Stimulated activated CD8-positive, alpha-beta memory T cell treated with anti-CD3 and anti-CD28 coated beads, Interleukin-2, amount 100 ng/mL, for 1 hour (primary cell): ENCODE measurements at regions not wholly inside any gene's neighbourhood (a gene's known extent, or its start where the extent isn't known, plus 50 kb on each side); places are given as distances from the start of the nearest gene placed in this dataset.

Experiments
- DNase-seq, 2 donors: peaks; one replicate each; pipeline ENCODE4 v3.0.0-alpha.2; 2020; ENCODE audit warnings: low read depth in 2 of 2

DNA sequence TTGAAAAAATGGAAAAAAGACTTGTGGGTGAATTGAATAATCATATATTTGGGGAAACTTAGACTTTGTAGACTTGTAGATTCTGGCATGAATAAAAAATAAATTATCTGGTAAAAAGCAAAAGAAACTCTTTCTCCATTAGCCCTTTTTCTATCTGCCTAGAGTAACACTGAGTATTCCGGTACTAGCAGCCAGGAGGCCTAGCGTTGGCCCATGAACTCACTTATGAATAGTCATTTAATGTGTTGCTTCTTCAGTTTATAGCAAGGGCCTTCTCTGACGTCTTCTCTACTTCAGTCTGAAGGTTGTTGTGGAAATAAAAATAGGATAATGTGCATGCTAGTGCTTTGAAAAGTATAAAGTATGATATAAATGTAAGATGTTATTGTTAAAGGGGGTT, 851.2 kb upstream of the NR2F2 start:
- DNase-seq: no peak

DNA sequence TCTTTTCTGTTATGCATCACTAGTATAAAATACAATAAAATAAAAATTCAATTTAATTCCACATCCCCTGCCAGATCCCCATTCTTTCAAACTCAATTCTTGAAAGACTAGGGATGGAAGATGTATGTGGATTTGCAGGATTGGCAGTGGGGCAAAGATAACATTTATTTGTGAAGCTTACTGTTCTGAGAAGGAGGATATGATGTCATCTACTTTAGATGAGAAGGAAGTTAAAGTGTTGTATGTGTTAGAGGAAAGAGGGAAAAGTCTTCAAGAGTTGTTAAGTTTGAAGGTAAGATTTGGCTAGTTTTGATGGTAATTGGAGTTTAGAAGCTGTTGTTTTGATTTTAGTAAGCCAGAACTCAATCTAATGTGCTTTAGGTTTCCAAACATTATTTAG, 845.1 kb upstream of the NR2F2 start:
- no peak for DNase-seq

DNA sequence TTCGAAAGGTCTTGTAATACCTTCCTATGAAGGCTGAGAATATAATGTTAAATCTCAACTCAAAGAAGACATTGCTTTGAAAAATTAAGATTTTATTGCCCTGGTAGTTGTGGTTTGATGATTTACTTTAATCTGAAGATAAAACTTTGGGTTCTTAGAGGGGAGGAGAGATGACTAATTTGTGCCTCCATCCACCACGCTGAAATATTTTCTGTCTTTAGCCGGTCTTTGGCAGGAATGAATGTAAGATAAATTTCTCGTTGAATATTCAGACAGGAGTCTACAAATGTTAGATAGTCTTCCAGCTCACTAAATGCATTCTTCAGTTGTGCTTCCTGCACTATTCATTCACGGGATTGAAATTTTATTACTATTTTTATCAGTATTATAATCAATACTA, 844.3 kb upstream of the NR2F2 start:
- no peak for DNase-seq

DNA sequence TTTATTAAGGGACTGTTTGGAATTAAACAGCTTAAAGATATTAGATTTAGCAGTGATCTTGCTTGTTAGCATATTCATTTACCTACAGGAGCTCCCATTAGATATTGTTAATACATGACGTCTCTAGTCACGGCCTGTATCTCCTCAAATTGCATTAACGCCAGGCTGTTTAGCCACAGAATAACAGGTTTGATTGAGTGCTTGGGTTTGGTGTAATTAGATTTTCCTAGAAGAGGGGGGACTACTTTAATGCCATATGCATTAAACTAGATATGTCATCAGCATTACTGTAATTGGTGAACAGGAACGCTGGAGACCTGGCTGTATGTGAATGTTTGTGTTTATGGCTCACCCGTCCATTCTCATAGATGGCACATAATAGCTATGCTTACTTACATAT, 841.4 kb upstream of the NR2F2 start:
- no peak for DNase-seq

DNA sequence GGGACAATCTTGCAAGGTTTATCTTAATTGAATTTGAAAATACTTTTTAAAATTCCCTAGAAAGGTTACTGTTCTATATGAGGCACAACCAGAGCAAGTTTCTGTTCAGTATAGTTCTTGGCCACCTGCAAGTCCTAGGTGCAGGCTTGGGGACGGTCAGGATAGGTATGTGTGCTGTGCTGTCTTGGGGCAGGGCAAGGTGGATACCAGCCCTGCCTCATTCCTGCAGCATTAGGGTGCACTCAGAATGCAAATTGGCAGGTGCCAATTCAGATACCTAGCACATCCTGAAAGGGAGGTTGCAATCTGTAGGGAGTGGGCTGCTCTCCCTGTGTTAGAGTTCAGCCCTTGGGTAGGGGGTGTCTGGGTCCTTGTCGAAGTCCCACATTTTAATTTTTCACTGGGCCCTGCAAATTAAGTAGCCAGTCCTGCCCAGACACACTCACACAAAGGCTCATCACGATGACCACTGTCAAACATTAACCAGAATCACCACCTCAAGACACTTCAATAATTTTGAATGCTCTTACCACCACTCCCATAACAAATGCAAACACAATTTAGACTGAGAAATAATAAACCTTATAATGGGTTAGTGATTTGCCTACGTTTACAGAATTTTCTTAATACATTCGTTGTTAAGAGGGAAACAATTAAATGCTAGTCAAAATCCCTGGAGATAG, 838.0 kb upstream of the NR2F2 start:
- DNase-seq: no peak

DNA sequence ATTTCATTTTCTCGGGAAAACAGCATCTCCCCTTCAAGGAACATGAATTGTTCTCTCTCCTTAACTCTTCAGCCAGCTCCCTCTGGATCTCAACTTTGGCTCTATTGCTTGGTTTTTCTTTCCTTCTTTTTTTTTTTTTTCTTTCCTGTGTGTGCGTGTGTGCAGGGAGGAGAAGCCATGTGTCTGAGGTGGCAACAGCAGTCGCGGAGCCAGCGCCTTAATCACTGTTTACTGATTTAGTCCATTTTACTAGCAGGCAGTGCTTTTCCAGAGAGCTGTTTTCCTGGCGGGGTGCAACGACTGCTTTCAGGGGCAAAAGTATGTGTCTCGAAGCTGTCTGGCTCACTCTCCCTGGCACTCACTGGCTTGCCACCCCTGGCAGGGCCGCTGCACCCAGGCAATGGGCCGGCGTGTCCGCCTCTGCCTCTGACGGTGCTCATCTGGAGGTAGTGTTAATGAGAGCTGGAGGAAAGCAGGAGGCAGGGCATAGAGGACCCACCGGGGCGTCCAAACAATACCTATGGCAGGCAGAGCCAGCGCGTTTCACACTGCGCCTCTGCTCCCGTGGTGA, 835.4 kb upstream of the NR2F2 start:
- DNase-seq: no peak

DNA sequence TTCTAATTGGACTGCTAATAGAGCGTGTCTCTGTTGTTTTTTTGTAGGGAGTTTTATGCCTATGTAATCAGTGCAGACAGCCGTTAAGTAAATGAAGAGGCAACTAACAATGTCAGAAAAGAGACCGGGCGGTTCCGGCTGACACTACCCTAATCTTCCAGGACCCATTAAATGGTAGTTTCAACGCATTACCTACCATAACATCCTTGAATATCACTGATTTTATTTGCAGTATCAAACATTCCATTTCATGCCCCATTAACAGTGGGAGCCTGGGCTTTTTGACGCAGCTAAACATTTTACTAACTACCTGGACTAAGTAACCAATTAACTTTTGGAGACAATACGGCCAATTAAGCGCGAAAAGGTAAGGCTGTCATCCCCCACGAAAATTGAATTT, 832.9 kb upstream of the NR2F2 start:
- DNase-seq: no peak

DNA sequence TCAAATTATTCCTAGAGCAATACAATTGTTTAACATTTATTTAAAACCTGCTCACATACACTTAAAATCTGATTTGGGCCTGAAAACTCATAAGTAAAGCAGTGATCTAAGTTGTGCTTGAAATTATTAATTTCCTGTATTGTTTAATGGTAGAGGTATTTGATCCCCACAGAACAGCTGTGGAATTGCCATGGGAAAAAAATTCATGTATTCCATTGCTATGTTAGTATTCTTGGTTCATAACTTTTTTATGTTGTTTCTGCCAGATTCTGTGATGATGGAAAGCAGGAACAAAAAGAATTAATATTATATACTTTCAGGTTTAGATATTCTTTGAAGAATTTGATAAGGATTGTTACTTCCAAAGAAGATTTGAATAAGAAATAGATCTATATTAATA, 831.5 kb upstream of the NR2F2 start:
- no peak for DNase-seq

DNA sequence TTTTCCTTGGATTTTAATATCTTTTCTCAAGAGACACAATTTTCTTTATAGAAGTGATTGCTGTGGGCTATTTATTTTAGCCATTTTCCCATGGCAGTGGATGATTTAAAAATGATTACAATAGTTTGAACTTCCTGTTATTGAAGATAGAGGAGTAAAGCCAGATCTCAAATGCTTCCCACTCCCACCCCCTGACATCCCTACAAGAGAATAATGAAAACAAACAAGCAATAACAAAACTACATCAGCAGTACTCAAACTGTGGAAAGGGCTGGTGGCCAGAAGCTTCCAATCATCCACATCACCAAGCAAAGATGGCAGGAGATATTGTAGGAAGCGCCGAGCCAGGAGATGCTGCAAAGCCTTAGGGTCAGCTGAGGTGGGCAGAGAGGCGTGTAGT, 831.1 kb upstream of the NR2F2 start:
- DNase-seq: no peak

DNA sequence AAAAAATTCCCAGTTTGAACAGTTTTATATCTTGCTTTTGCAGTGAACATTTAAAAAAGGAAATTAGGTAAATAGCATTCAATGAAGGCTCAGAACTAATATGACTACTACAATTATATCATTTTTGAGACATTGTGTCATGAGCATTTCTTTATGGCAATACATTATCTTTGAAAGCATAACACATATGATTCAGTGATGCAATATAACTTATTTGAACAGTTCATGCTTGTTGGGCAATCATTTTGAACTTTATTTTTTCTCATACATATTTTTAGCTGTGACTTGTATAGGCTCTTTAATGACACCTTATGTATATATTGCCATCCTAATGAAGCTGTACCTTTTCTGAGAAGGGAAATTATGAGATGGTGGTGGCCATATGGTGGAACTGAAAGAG, 828.6 kb upstream of the NR2F2 start:
- no peak for DNase-seq

DNA sequence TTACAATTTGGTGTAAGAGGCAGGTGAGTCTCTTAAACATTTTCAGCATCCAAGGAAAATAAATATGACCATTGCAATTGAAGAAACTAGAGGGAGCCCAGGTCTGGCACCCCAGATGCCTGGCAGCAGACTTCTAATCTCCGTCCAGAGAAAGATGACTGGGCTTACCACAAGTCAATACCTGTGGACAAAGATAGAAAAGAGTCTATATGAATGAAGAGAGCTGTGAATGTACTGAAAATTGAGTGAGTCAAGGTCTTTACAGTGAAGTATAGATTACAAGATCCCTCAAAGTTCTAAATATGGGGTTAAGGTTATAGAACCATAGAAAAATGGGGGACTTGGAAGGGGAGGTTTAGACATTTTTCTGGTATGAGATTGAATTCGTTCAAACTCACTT, 827.4 kb upstream of the NR2F2 start:
- no peak for DNase-seq

DNA sequence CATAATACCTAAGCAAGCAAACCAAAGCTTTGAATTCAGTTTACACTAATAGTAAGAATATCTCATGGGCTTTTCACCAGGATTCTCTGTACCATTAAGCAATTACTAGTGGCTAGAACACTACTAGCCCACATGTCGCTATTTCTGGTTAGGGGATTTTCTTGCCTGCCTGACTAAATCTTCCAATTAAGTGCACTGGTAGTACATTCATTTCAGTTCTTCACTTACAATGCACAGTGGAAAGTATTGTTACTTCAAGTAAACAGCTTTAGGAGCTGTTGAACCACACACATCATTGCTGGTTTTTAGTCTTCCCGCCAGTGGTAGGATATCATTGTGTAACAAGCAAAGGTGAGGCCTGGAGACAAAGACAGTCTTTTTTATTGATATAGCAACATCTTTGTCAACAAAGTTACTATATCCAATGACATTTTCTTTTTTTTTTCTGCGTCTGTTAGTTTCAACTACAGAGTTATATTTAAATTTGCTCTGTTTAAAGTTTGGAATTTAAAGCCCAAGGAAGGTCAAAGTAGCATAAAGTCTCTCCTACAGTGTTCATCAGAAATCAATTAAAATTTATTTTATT, 826.8 kb upstream of the NR2F2 start:
- no peak for DNase-seq

DNA sequence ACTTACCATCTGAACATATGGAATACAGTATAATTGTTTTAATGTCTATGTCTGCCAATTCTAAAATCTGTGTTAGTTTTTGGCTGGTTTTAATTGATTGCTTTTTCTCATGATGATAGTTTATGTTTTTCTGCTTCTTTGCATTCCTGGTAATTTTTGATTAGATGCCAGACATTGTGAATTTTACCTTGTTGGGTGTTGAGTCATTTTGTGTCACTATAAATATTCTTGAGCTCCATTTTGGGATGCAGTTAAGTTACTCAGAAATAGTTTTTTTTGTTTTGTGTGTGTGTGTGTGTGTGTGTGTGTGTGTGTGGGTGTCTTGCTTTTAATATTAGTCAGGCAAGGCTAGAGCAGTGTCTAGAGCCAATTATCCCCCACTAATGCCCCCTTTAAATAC, 818.8 kb upstream of the NR2F2 start:
- no peak for DNase-seq

DNA sequence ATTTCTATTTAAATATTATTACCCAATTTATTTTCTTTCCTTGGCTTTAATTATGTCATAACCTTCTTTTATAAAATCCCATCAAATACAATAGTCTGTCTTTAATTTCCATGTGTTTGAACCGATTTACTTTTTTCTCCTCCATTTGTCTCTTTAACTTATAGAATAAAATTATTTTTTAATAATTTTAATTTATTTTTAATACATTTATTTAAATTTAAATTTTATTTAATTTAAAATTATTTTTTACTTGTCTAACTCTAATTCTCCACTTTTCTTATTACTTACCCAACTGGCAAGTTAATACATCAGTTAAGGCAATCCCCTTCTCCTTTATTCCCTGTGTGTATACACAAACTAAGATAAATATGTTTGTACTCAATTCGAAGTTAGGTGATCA, 817.6 kb upstream of the NR2F2 start:
- no peak for DNase-seq

DNA sequence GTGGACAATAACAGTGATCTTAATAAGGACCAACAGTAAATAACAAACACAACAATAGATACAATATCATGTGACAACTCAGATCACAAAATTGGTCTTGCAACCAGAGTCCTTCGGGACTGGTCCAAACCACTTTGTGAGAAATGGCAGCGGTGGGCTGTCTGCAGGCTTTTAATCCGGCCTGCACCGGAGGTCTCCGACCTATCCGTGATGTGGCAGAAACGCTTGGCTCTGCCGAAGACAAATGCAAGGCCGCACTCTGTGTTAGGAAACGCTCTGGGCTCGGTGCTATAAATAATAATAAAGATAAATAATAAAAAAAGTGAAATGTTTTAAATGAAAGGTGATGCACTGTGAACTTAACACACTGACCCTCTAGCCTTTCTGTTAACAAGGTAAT, 810.6 kb upstream of the NR2F2 start:
- DNase-seq: no peak

DNA sequence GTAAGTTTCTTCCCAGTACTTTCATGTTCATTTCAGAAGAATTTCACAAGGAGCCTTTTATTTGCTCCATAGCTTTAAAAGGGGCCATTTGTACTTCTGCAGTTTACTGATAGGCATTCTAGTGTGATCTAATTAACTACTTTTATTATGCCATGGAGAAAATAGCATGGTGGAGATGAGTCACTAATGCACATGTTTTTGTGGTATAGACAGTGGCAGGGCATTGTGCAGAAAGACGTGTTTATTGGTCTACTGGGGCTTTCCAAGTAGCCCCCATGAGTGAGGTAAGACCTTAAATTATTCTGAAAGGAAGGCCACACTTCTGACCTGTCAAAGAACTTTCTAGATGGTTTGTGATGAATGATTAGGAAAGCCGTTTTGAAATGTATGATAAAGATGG, 810.0 kb upstream of the NR2F2 start:
- no peak for DNase-seq

DNA sequence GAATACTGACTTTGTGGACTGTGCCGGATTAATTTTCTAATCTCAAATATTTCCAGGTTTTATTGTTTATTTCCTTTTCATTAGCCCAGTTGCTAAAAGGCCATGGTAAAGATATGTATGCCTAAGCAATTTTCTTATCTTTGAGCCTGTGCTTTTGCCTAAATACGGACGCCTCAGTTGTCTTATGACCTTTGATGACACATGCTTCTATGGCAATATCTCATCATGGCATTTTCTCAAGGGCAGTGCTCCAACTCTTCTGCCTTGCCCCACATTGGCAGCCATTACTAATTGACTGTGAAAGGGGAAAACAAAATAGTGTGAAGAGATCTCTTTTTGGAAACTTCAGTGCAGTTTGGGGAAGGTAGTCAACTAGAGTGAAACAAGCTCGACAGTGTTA, 809.6 kb upstream of the NR2F2 start:
- no peak for DNase-seq

DNA sequence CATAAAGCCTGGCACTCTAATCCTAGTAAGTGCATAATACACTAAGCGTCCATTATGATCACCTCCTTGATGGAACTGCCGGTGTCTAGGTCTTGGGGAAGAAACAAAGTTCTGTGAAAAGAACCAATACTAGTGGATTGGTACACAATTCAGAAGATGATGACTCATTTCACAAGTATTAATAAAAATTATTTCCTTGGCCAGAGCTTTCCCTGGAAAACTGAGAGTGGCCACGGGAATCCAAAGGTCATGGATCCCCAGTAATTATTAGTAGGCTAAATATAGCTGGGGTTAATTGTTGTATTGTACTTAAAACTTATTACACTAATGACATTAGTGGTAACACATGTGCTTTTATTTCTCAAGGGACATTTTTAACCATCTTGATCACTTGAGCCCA, 808.0 kb upstream of the NR2F2 start:
- DNase-seq: no peak

DNA sequence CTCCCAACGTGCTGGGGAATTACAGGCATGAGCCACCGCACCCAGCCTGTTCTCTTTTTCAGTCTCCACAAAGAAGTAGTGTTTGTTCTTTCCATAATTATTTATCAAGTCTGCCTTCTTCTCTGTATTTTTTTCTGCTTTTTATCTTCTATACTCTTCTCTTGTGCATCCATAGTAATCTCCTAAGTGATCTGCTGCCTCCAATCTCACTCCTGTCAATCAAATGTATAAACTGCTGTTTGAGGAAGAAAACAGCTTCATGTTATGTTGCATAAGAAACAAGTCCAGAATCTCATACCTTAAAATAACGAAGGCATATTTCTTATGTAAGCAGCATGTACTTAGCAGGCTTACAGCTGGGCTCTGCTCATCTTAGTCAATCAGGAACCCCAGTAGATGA, 801.6 kb upstream of the NR2F2 start:
- no peak for DNase-seq

DNA sequence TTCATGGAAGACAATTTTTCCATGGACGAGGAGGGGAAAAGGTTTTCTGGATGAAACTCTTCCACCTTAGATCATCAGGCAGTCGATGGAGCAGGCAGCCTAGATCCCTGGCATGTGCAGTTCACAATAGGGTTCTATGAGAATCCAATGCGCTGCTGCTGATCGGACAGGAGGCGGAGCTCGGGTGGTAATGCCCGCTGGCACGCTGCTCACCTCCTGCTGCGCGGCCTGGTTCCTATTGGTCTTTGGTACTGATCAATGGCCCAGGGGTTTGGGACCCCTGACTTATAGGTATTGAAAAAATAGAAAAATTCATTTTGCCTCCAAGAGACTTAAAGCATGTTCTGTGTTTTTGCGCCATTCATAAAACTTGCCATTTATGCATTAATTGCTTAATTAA, 793.9 kb upstream of the NR2F2 start:
- DNase-seq: no peak

DNA sequence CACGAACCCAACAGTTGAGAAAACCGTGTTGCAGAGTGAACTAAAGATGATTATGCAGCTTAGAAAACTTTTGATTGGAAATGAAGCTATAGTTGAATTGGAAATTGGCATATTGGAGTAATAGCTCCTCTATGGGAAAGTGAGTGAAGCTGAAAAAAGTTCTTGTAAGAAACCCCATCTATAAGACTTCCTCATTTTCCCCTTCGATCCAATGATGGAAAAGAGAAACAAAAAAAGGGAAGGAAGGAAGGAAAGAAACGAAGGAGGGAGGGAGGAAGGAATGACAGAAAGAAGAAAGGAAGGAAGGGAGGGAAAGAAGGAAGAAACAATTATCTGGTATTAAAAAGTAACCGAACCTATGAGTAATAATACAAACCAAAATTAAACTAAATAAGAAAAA, 791.8 kb upstream of the NR2F2 start:
- no peak for DNase-seq

DNA sequence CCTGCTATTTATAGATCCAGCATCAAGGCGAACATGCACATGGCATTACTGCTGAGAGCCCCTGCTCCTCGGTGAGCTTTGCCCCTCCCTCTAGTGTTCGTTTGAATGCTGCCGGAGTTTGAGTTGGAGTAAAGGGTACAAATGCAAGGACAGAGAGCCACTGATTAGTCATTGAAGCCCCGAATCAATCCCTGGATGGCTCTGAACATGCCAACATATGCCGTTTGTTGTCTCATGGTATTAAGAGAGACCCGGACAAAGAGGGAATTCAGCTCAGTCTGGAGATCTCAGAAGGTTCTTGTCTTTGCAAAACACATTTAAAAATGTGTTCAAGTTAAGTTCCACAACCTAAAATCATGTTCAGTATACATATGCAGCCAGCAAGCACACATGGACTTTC, 789.2 kb upstream of the NR2F2 start:
- DNase-seq: no peak

DNA sequence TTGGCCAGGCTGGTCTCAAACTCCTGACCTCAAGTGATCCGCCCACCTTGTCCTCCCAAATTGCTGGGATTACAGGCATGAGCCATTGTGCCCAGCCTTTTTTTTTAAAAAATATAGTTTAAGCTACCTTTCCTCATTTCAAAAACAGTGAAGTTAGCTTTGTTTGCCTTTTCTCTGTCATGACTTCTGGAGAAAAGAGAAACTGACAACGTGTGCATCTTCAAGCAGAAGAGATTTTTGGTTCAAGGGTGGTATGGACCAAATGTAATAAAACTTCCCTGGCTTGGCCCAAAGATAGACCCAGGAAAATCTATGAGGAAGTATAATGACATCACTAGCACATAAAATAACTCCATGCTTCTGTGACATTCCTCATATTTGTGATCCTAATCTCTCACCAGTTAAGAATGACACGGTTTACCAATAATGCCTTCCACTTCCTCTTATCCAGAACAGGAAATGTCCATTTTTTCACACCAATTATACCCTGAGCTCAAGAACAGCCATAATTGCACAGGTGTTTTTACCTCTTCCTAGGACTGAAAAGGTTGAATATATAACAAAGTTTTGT, 781.2 kb upstream of the NR2F2 start:
- no peak for DNase-seq

DNA sequence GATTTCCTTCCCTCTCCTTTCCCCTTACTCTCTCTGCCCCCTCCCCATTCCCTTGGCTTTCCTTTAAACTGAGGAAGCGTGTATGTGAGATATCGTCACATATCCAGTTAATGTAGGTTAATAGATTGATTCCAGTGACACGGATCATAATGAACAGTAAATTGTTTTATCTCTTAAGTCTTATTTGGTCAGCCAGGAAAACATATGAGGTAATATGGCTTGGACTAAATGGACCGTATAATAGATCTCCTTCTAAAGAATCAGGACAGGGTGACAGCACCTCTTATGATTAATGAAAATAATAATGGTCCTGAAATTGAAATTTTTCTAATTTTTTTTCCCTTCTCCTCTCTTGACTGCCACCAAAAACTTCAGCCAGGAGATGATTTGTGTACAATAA, 779.8 kb upstream of the NR2F2 start:
- no peak for DNase-seq
